ENCODE measurements at regions not wholly inside any gene's neighbourhood (a gene's known extent, or its start where the extent isn't known, plus 50 kb on each side); places are given as distances from the start of the nearest gene placed in this dataset.
"Not testable (repeated sequence)": the region's sequence is repeated elsewhere in the genome, so short reads cannot be mapped to it uniquely, and the experiment has no call there.

GRCh38 chr17:64800987-64801386, 118.3 kb downstream of the LRRC37A3 start:
- H3K27me3 Mint-ChIP-seq (ENCODE audit: low read depth); H3K4me3 Mint-ChIP-seq; H3K9me3 Mint-ChIP-seq; H3K4me1 Mint-ChIP-seq (ENCODE audit: low read depth); ATAC-seq; DNase-seq: not testable (repeated sequence)
- H3K36me3 Mint-ChIP-seq (ENCODE audit: insufficient read depth): peaks cover 17% of the 10 kb centered on the region

- not testable (repeated sequence) for H3K27me3 Mint-ChIP-seq (ENCODE audit: low read depth); H3K4me3 Mint-ChIP-seq; H3K4me1 Mint-ChIP-seq (ENCODE audit: low read depth); H3K9me3 Mint-ChIP-seq; ATAC-seq; DNase-seq
- H3K36me3 Mint-ChIP-seq (ENCODE audit: insufficient read depth): peaks cover 15% of the 10 kb centered on the region
Observed at GRCh38 chr17:64800361-64800895, 118.8 kb downstream of the LRRC37A3 start.

- H3K9me3 Mint-ChIP-seq; H3K4me3 Mint-ChIP-seq; H3K4me1 Mint-ChIP-seq (ENCODE audit: low read depth); DNase-seq; H3K27me3 Mint-ChIP-seq (ENCODE audit: low read depth); ATAC-seq: not testable (repeated sequence)
- H3K36me3 Mint-ChIP-seq (ENCODE audit: insufficient read depth): peaks cover 15% of the 10 kb centered on the region
Observed at GRCh38 chr17:64799543-64800188, 119.6 kb downstream of the LRRC37A3 start.

- not testable (repeated sequence) for H3K27me3 Mint-ChIP-seq (ENCODE audit: low read depth); H3K4me1 Mint-ChIP-seq (ENCODE audit: low read depth); H3K9me3 Mint-ChIP-seq; ATAC-seq; H3K4me3 Mint-ChIP-seq; DNase-seq
- peaks cover 15% of the 10 kb centered on the region for H3K36me3 Mint-ChIP-seq (ENCODE audit: insufficient read depth)
Observed at GRCh38 chr17:64798961-64799360, 120.3 kb downstream of the LRRC37A3 start.

- not testable (repeated sequence) for H3K4me1 Mint-ChIP-seq (ENCODE audit: low read depth); H3K9me3 Mint-ChIP-seq; H3K4me3 Mint-ChIP-seq; DNase-seq; ATAC-seq; H3K27me3 Mint-ChIP-seq (ENCODE audit: low read depth)
- H3K36me3 Mint-ChIP-seq (ENCODE audit: insufficient read depth): peaks cover 15% of the 10 kb centered on the region
Observed at GRCh38 chr17:64798489-64798790, 120.8 kb downstream of the LRRC37A3 start.

GRCh38 chr17:64797746-64798488, 121.4 kb downstream of the LRRC37A3 start:
- Mint-ChIP-seq H3K36me3 (ENCODE audit: insufficient read depth) (peaks cover 10% of the 10 kb centered on the region), H3K4me1 (ENCODE audit: low read depth) (peaks cover 14% of the 10 kb centered on the region)
- not testable (repeated sequence) for H3K9me3 Mint-ChIP-seq; ATAC-seq; DNase-seq; H3K27me3 Mint-ChIP-seq (ENCODE audit: low read depth); H3K4me3 Mint-ChIP-seq

DNA sequence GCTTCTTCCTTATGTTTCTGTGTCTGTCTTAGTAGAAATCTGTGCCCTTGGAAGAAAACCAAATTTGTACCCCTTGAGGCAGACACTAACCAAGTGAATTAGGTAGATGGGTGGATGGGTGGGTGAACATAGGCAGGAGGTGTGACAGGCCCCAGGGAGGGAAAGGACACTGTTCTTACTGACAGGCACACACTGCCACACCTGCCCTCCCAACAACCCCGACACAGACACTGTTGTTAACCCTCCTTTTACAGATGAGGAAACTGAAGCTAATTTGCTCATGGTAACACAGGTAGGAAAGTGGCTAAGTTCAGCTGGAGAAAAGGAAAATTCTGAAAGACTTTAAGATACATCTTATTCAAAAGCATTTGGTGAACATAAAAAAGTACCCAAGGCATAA, 123.9 kb downstream of the LRRC37A3 start:
- H3K36me3 Mint-ChIP-seq (ENCODE audit: insufficient read depth); DNase-seq; ATAC-seq; H3K9me3 Mint-ChIP-seq; H3K4me3 Mint-ChIP-seq; H3K27me3 Mint-ChIP-seq (ENCODE audit: low read depth): not testable (repeated sequence)
- H3K4me1 Mint-ChIP-seq (ENCODE audit: low read depth): peaks cover 22% of the 10 kb centered on the region

GRCh38 chr17:64794548-64795274, 124.6 kb downstream of the LRRC37A3 start:
- ATAC-seq; H3K4me3 Mint-ChIP-seq; DNase-seq; H3K27me3 Mint-ChIP-seq (ENCODE audit: low read depth); H3K36me3 Mint-ChIP-seq (ENCODE audit: insufficient read depth); H3K9me3 Mint-ChIP-seq: not testable (repeated sequence)
- peaks cover 22% of the 10 kb centered on the region for H3K4me1 Mint-ChIP-seq (ENCODE audit: low read depth)

GRCh38 chr17:64794113-64794512, 125.2 kb downstream of the LRRC37A3 start:
- not testable (repeated sequence) for H3K9me3 Mint-ChIP-seq; DNase-seq; ATAC-seq; H3K36me3 Mint-ChIP-seq (ENCODE audit: insufficient read depth); H3K4me3 Mint-ChIP-seq; H3K27me3 Mint-ChIP-seq (ENCODE audit: low read depth)
- H3K4me1 Mint-ChIP-seq (ENCODE audit: low read depth): peaks cover 18% of the 10 kb centered on the region

DNA sequence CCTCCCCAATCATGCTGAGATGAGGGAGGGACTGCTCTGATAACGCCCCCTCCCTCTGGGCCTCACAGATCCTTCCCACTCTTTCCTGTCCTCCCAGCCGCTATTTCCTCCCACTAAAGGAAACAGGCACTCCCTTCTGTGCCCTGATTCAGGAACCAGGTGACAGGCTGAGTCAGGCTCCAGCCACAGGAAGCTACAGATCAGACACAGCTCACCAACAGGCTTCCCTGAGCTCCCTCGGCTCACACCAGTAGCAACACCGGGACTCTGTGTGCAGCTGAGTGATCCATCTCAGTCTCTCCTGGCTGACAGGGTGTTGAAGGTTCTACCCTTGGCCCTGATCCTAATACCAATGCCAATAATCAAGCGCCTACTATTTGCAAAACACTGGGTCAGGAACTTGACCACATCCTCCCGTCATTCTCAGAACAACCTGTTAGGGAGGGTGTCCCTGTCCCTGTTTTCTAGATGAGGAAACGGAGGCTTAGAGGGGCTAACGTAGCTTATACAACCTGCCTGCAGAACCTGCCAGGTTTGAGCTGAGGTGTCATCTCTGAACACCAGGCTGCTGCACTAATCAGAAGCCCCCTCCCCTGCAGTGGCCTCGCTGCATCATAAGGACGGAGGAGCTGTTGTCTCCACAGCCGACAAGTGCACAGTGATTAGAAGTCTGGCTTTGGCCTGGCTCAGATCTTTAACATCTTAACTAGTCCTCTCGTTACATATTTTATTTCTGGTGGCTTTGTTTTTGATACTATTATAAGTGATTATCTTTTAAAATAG, 126.3 kb downstream of the LRRC37A3 start:
- H3K9me3 Mint-ChIP-seq; H3K27me3 Mint-ChIP-seq (ENCODE audit: low read depth); DNase-seq; H3K36me3 Mint-ChIP-seq (ENCODE audit: insufficient read depth); H3K4me3 Mint-ChIP-seq: not testable (repeated sequence)
- ATAC-seq: peak; percentile 79 to 91
- H3K4me1 Mint-ChIP-seq (ENCODE audit: low read depth): peaks cover 14% of the 10 kb centered on the region

DNA sequence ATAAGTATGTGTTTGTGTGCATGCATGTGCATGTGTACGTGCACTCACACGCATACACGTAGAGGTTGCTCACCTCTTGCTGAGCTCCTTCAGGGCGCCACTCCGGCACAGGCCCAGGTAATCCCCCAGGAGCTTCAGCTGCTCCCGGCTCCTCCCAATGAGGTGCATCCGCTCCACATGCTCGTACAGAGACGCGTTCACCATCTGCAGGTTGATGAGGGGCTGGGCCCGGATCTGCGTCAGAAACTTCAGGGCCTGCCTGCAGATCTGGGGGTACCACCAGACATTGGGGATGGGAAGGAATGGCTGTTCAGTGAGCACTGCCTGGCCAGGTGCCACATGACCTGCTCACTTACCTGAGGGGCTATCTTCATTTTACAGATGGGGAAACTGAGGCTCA, 127.0 kb downstream of the LRRC37A3 start:
- H3K9me3 Mint-ChIP-seq; H3K4me3 Mint-ChIP-seq; H3K36me3 Mint-ChIP-seq (ENCODE audit: insufficient read depth); H3K27me3 Mint-ChIP-seq (ENCODE audit: low read depth); DNase-seq; ATAC-seq: not testable (repeated sequence)
- H3K4me1 Mint-ChIP-seq (ENCODE audit: low read depth): peaks cover 12% of the 10 kb centered on the region

DNA sequence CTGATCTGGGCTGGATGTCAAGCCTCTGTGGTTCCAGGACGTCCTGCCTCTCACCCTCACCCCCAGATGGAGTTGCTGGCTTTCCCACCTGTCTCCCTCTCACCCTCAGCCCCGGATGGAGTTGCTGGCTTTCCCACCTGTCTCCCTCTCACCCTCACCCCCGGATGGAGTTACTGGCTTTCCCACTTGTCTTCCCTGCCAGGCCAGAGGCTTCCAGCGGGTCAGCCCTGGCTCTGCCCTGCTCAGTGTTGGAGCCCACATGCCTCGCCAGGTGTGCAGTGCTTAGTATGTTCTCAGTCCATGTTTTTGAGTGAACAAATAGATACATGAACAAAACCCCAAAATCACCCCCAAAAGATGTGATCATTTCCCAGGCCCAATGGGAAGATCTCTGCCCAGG, 127.6 kb downstream of the LRRC37A3 start:
- H3K4me1 Mint-ChIP-seq (ENCODE audit: low read depth): peaks cover 12% of the 10 kb centered on the region
- not testable (repeated sequence) for H3K27me3 Mint-ChIP-seq (ENCODE audit: low read depth); H3K36me3 Mint-ChIP-seq (ENCODE audit: insufficient read depth); ATAC-seq; DNase-seq; H3K9me3 Mint-ChIP-seq; H3K4me3 Mint-ChIP-seq

GRCh38 chr17:64791226-64791625, 128.1 kb downstream of the LRRC37A3 start:
- not testable (repeated sequence) for DNase-seq; H3K27me3 Mint-ChIP-seq (ENCODE audit: low read depth); H3K9me3 Mint-ChIP-seq; H3K36me3 Mint-ChIP-seq (ENCODE audit: insufficient read depth); H3K4me3 Mint-ChIP-seq; ATAC-seq
- peaks cover 12% of the 10 kb centered on the region for H3K4me1 Mint-ChIP-seq (ENCODE audit: low read depth)

GRCh38 chr17:64790690-64791089, 128.6 kb upstream of the SMURF2 start:
- ATAC-seq; H3K27me3 Mint-ChIP-seq (ENCODE audit: low read depth); H3K9me3 Mint-ChIP-seq; H3K4me3 Mint-ChIP-seq; DNase-seq; H3K36me3 Mint-ChIP-seq (ENCODE audit: insufficient read depth): not testable (repeated sequence)
- peaks cover 12% of the 10 kb centered on the region for H3K4me1 Mint-ChIP-seq (ENCODE audit: low read depth)

Data from activated T-cell treated with anti-CD3 and anti-CD28 coated beads, Interleukin-2, amount 50 U/mL, for 4 hours (primary cell).